Fibroblast of skin of abdomen (primary cell): ENCODE measurements at regions not wholly inside any gene's neighbourhood (a gene's known extent, or its start where the extent isn't known, plus 50 kb on each side); places are given as distances from the start of the nearest gene placed in this dataset.
"Not testable (repeated sequence)": the region's sequence is repeated elsewhere in the genome, so short reads cannot be mapped to it uniquely, and the experiment has no call there.

Experiments used
- DNase-seq: peaks from one replicate; pipeline ENCODE4 v3.0.0-alpha.2; 2013

DNA sequence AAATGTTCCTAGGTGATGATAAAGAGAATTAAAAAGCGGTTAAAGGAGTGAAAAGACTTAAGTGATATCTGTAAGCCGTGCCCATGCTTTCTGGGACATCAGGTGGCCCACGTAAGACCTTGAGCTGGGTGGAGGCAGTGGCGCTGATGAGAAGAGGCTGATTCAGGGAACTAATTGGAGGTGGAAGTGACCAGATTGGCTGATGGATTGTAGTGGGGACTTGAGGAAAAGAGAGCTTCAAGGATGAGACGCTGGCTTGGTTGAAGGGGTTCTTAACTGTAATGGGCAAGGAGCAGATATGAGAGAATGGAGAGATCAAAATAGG is 69.1 kb upstream of the EP300 start:
- no peak for DNase-seq

DNA sequence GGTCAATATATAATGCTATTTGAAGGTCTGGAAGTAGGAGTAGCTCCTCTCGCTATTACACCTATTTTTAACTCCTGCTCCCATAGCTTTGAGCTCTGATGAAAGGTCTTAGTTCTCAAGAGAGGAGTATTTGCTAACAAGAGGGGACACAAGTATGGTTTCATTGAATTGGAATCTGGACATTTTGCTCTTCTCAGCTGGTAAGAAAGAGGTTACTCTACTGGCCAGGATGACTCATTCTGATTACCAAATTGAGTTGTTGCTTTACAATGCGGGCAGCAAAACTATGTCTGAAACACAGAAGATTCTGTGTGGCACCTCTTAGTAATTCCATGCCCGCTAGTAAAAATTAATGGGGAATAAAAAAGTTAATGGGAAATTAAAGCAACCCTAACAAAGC is 63.6 kb upstream of the EP300 start:
- DNase-seq: peak; percentile 68

- DNase-seq: no peak
Observed at GRCh38 chr22:41030891-41031290, 61.5 kb upstream of the EP300 start.

- no peak for DNase-seq
Observed at GRCh38 chr22:41034706-41035105, 57.7 kb upstream of the EP300 start.

DNA sequence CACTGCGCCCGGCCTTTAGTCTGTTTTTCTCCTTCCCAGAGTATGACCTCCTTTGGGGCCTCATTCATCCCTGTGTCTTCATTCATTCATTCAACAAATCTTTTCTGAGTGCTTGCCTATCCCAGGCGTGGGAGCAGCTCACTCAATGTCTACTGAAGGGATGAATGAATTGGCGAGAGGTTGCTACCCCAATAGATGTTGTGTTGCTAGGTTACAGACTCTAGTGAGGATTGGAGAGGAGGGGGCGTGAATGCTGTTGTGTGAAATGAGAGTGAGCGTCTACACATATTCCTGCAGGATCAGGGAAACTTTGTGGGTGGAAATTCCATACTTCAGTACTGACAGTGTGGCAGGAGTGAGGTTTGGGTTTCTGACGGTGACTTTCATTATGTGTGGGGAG is 55.5 kb upstream of the EP300 start:
- DNase-seq: no peak

DNA sequence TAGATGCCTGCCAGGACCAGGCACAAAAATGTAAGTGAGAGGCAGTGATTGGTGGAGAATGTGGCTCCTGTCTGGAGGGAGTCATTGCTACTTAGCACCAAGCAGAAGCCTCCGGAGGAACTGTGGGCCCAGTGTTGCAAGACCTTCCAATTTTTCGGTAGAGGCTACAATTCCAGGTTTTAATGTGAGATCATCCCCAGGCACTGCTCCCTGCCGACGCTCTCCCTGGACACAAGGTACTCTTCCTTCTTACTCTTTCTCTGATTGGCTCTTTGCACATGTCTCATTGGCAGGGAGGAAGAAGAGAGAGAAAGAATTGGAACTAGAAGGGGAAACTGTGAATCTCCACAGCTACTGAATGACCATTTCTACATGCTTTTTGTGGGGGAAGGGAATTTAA is 53.7 kb upstream of the EP300 start:
- DNase-seq: no peak

DNA sequence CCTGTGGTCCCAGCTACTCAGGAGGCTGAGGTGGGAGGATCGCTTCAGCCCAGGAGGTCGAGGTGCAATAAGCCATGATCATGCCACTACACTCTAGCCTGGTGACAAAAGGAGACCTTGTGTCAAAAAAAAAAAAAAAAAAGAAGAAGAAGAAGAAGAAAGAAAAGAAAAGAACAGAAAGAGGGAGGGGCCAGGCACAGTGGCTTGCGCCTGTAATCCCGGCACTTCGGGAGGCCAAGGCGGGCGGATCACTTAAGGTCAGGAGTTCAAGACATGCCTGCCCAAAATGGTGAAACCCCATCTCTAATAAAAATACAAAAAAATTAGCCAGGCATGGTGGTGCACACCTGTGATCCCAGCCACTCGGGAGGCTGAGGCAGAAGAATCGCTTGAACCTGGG is 52.8 kb upstream of the EP300 start:
- not testable (repeated sequence) for DNase-seq

DNA sequence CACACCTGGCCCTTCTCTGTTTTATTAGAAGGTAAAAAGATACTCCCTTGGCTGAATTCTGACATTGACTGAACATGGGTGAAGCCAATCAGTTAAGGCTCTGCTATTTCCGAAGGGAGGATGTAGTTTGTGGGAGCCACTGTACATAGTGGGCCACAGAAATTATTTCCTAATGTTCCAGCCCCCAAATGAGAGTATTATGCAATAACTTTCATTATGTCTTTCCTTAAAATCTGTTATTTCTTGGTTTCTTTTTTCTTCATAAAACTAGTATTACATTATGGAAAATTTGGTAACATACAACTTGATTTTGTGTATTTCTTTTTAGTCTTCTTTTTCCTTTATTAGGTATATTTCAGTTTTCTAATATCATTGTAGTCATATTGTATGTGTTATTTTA is 51.9 kb upstream of the EP300 start:
- no peak for DNase-seq

GRCh38 chr22:41041532-41041931 is 50.9 kb upstream of the EP300 start:
- DNase-seq: no peak
